ENCODE measurements at regions not wholly inside any gene's neighbourhood (a gene's known extent, or its start where the extent isn't known, plus 50 kb on each side); places are given as distances from the start of the nearest gene placed in this dataset.

DNA sequence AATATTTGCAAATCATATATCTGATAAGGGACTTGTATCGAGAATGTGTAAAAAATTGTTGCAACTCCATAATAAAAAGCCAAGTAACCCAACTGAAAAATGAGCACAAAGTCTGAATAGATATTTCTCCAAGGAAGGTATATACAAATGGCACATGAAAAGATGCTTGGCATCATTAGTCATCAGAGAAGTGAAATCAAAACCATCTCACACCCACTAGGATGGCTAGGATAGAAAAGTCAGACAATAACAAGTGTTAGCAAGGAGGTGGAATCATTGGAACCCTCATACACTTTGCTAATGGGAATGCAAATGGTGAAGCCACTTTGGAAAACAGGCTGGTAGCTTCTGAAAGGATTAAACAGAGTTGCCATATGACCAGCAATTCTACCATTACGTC lies 182.7 kb downstream of the ERCC6L2 start:
- no peak for TF ChIP-seq CTCF (IDR thresholded peaks at IDR 0.05; ENCODE audit: low read length)
- TF ChIP-seq EZH2 (IDR thresholded peaks at IDR 0.05; ENCODE audit: borderline replicate concordance, low read length) = no peak
